Natural killer cell (primary cell): ENCODE measurements at regions not wholly inside any gene's neighbourhood (a gene's known extent, or its start where the extent isn't known, plus 50 kb on each side); places are given as distances from the start of the nearest gene placed in this dataset.

Source experiments
- ATAC-seq, 3 donors: fragments of 150-1000 bp in 2 of 3; fragments of 200-7000 bp in 1 of 3; cut with Tn5 transposase; 1 replicate in 1 of 3; 2 replicates in 2 of 3; pipeline ENCODE4 v1.10.0; 2021; ENCODE audit warnings: mild to moderate bottlenecking in 2 of 3, moderate library complexity in 2 of 3
- DNase-seq, 2 donors: peaks; one replicate each; pipeline versions ENCODE4 v3.0.0 to v3.0.0-alpha.2; 2013 to 2021; ENCODE audit warnings: mixed read lengths in 1 of 2
- H3K27ac ChIP-seq: one replicate; pipeline ENCODE4 v1.5.1; 2013; ENCODE audit warnings: mild to moderate bottlenecking, low read length
- H3K27me3 ChIP-seq: one replicate; pipeline ENCODE4 v1.6.1; 2013; ENCODE audit warnings: low read length; ENCODE audit not compliant: control insufficient read depth, insufficient read depth
- H3K36me3 ChIP-seq: one replicate; pipeline ENCODE4 v1.6.1; 2013; ENCODE audit warnings: low read length; ENCODE audit not compliant: control insufficient read depth, insufficient read depth
- H3K4me1 ChIP-seq: one replicate; pipeline ENCODE4 v1.6.1; 2013; ENCODE audit warnings: low read length; ENCODE audit not compliant: control insufficient read depth, insufficient read depth
- H3K4me3 ChIP-seq: one replicate; pipeline ENCODE4 v1.5.1; 2013; ENCODE audit warnings: low read length
- H3K9me3 ChIP-seq: one replicate; pipeline ENCODE4 v1.6.1; 2013; ENCODE audit warnings: low read length; ENCODE audit not compliant: control insufficient read depth, insufficient read depth
- H3K27ac Mint-ChIP-seq, 2 donors: one replicate each; pipeline ENCODE4 v1.8.0; 2022; ENCODE audit warnings: mild to moderate bottlenecking in 2 of 2, mixed read lengths in 2 of 2, moderate library complexity in 1 of 2
- H3K27me3 Mint-ChIP-seq, 2 donors: one replicate each; pipeline ENCODE4 v1.8.0; 2022; ENCODE audit warnings: low read depth in 2 of 2, mixed read lengths in 2 of 2
- H3K36me3 Mint-ChIP-seq: one replicate; pipeline ENCODE4 v1.8.0; 2022; ENCODE audit warnings: mixed read lengths
- H3K4me1 Mint-ChIP-seq, 2 donors: one replicate each; pipeline ENCODE4 v1.8.0; 2022; ENCODE audit warnings: mixed read lengths in 2 of 2
- H3K4me3 Mint-ChIP-seq: one replicate; pipeline ENCODE4 v1.8.0; 2022; ENCODE audit warnings: mild to moderate bottlenecking, moderate library complexity, mixed read lengths
- H3K9me3 Mint-ChIP-seq, 2 donors: one replicate each; pipeline ENCODE4 v1.8.0; 2022; ENCODE audit warnings: mixed read lengths in 2 of 2
- WGBS: methylation state at CpG from one replicate; pipeline ENCODE4 v1.1.7; 2013; ENCODE audit warnings: missing lambda C conversion rate; ENCODE audit not compliant: insufficient coverage; 5-methylcytosine and 5-hydroxymethylcytosine counted together
- intact Hi-C: fragments of 100-400 bp; cut with micrococcal nuclease; formaldehyde crosslinking; loops from one replicate; pipeline ENCODE4 v1.14.2; 2022
- TF ChIP-seq, protein P1 (sequence below): fragments of 200-600 bp; IDR thresholded peaks from one replicate; pipeline ENCODE4 v1.8.0; 2022; ENCODE audit warnings: antibody characterized with exemption

- H3K27me3 ChIP-seq, result no peaks in the 10 kb centered on the region
- no peak overlapping the region for H3K27ac ChIP-seq
- no peak overlapping the region for H3K4me3 ChIP-seq
- TF ChIP-seq, protein P1, sequence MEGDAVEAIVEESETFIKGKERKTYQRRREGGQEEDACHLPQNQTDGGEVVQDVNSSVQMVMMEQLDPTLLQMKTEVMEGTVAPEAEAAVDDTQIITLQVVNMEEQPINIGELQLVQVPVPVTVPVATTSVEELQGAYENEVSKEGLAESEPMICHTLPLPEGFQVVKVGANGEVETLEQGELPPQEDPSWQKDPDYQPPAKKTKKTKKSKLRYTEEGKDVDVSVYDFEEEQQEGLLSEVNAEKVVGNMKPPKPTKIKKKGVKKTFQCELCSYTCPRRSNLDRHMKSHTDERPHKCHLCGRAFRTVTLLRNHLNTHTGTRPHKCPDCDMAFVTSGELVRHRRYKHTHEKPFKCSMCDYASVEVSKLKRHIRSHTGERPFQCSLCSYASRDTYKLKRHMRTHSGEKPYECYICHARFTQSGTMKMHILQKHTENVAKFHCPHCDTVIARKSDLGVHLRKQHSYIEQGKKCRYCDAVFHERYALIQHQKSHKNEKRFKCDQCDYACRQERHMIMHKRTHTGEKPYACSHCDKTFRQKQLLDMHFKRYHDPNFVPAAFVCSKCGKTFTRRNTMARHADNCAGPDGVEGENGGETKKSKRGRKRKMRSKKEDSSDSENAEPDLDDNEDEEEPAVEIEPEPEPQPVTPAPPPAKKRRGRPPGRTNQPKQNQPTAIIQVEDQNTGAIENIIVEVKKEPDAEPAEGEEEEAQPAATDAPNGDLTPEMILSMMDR, result no peak
- Mint-ChIP-seq H3K4me3 (no peak overlapping the region), H3K4me1 (no peaks in the 10 kb centered on the region), H3K9me3 (peaks cover 0 to 3% of the 10 kb centered on the region in 2 donors), H3K36me3 (no peaks in the 10 kb centered on the region), H3K27me3 (no peaks in the 10 kb centered on the region), H3K27ac (no peak overlapping the region)
- H3K4me1 ChIP-seq, result no peaks in the 10 kb centered on the region
- 87% methylated on average over 6 of the region's 7 CpGs for WGBS
- DNase-seq, result no peak
- ATAC-seq, result no peak
- H3K36me3 ChIP-seq, result no peaks in the 10 kb centered on the region
- H3K9me3 ChIP-seq, result no peaks in the 10 kb centered on the region
- intact Hi-C loops, result no loop called here
These were observed 402.5 kb upstream of the SPRED2 start for GRCh38 chr2:65834771-65835475.

DNA sequence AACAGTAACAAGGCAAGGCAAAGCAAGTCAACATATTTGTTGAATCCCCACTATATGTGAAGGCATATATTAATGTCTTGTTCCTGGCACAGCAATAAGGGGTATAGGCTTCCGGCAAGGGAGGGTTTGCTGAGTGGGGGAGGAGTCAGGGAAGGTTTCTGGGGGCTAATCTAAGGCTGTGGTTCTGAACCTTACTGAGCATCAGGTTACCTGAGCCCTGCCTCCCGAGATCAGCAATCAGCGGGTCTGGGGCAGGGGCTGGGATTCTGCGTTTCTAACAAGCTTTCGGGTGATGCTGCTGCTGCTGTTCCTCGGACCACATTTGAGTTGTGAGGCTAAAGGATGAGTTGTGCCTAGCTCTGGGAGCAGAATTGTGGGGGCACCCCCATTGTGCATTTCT is 401.7 kb upstream of the SPRED2 start:
- TF ChIP-seq, protein P1, result no peak
- H3K9me3 Mint-ChIP-seq, result peaks cover 0 to 3% of the 10 kb centered on the region in 2 donors
- Histone ChIP-seq H3K4me3 (no peak overlapping the region), H3K27ac (no peak overlapping the region), H3K36me3 (no peaks in the 10 kb centered on the region), H3K9me3 (no peaks in the 10 kb centered on the region), H3K27me3 (no peaks in the 10 kb centered on the region), H3K4me1 (no peaks in the 10 kb centered on the region)
- no peaks in the 10 kb centered on the region for H3K27me3 Mint-ChIP-seq
- no peaks in the 10 kb centered on the region for H3K4me1 Mint-ChIP-seq
- no peaks in the 10 kb centered on the region for H3K36me3 Mint-ChIP-seq
- H3K4me3 Mint-ChIP-seq, result no peak overlapping the region
- intact Hi-C loops, result no loop called here
- ATAC-seq, result no peak
- 92% methylated on average over 6 of the region's 6 CpGs for WGBS
- no peak overlapping the region for H3K27ac Mint-ChIP-seq
- no peak for DNase-seq

GRCh38 chr2:65831509-65831908 is 399.1 kb upstream of the SPRED2 start:
- intact Hi-C loops, result no loop called here
- Histone ChIP-seq H3K4me3 (no peak overlapping the region), H3K36me3 (no peaks in the 10 kb centered on the region), H3K9me3 (no peaks in the 10 kb centered on the region), H3K27ac (no peak overlapping the region), H3K4me1 (no peaks in the 10 kb centered on the region), H3K27me3 (no peaks in the 10 kb centered on the region)
- H3K27ac Mint-ChIP-seq, result no peak overlapping the region
- no peaks in the 10 kb centered on the region for H3K36me3 Mint-ChIP-seq
- H3K27me3 Mint-ChIP-seq, result no peaks in the 10 kb centered on the region
- H3K4me1 Mint-ChIP-seq, result no peaks in the 10 kb centered on the region
- no peak for ATAC-seq
- H3K4me3 Mint-ChIP-seq, result no peak overlapping the region
- WGBS, result 100% methylated on average over 1 of the region's 1 CpG
- H3K9me3 Mint-ChIP-seq, result peaks cover 0 to 4% of the 10 kb centered on the region in 2 donors
- TF ChIP-seq, protein P1, result no peak
- DNase-seq, result no peak

DNA sequence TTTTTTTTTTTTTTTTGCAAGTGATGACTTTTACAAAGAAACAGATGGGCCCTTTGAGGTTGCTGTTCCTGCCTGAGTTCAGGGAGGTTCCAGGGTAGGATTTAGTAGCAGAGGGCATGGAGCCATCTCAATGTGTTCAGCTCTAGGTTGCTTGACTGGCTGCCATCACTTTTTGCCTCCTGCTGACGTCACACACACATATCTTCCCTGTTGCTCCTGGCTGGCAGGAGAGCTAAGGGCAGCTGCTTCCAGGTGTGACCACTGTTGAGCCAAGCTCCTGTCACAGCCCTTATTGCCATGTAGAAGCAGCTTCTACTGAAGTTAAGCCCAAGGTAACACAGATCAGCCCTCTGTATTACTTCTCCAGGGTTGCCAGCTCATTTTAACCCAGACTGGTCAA is 394.2 kb upstream of the SPRED2 start:
- no peak overlapping the region for H3K4me3 ChIP-seq
- H3K4me3 Mint-ChIP-seq, result no peak overlapping the region
- TF ChIP-seq, protein P1, result no peak
- H3K27me3 ChIP-seq, result no peaks in the 10 kb centered on the region
- H3K27ac Mint-ChIP-seq, result no peak overlapping the region
- DNase-seq, result no peak
- no peaks in the 10 kb centered on the region for H3K27me3 Mint-ChIP-seq
- no peaks in the 10 kb centered on the region for H3K36me3 ChIP-seq
- intact Hi-C loops, result no loop called here
- peaks cover 0 to 2% of the 10 kb centered on the region in 2 donors for H3K9me3 Mint-ChIP-seq
- no peaks in the 10 kb centered on the region for H3K36me3 Mint-ChIP-seq
- 56% methylated on average over 1 of the region's 1 CpG for WGBS
- H3K9me3 ChIP-seq, result no peaks in the 10 kb centered on the region
- no peaks in the 10 kb centered on the region for H3K4me1 ChIP-seq
- H3K27ac ChIP-seq, result no peak overlapping the region
- ATAC-seq, result no peak
- H3K4me1 Mint-ChIP-seq, result no peaks in the 10 kb centered on the region
